ENCODE measurements at regions not wholly inside any gene's neighbourhood (a gene's known extent, or its start where the extent isn't known, plus 50 kb on each side); places are given as distances from the start of the nearest gene placed in this dataset.

- no peak for DNase-seq
Observed at GRCh38 chr2:46829231-46829995, 86.2 kb downstream of the MCFD2 start.

GRCh38 chr2:46828491-46829230 is 86.9 kb downstream of the MCFD2 start:
- DNase-seq, result no peak

GRCh38 chr2:46828135-46828438 is 87.5 kb downstream of the MCFD2 start:
- DNase-seq, result no peak

- DNase-seq, result no peak
Observed at GRCh38 chr2:46827274-46828134, 88.1 kb downstream of the MCFD2 start.

- DNase-seq, result no peak
Observed at GRCh38 chr2:46826569-46827245, 88.9 kb downstream of the MCFD2 start.

- no peak for DNase-seq
Observed at GRCh38 chr2:46825939-46826568, 89.6 kb downstream of the MCFD2 start.

GRCh38 chr2:46825231-46825938 is 90.2 kb downstream of the MCFD2 start:
- no peak for DNase-seq

- DNase-seq, result no peak
Observed at GRCh38 chr2:46824611-46825010, 91.0 kb downstream of the MCFD2 start.

GRCh38 chr2:46821600-46821999 is 94.0 kb downstream of the MCFD2 start:
- no peak for DNase-seq

GRCh38 chr2:46818819-46819218 is 96.8 kb downstream of the MCFD2 start:
- DNase-seq, result no peak

- DNase-seq, result no peak
Observed at GRCh38 chr2:46818141-46818621, 97.4 kb downstream of the MCFD2 start.

- no peak for DNase-seq
Observed at GRCh38 chr2:46816846-46817726, 98.5 kb downstream of the MCFD2 start.

- DNase-seq, result no peak
Observed at GRCh38 chr2:46816151-46816845, 99.3 kb downstream of the MCFD2 start.

GRCh38 chr2:46815121-46815802 is 100.3 kb downstream of the MCFD2 start:
- no peak for DNase-seq

- no peak for DNase-seq
Observed at GRCh38 chr2:46814160-46814961, 101.2 kb downstream of the MCFD2 start.

- no peak for DNase-seq
Observed at GRCh38 chr2:46813680-46814079, 101.9 kb downstream of the MCFD2 start.

- DNase-seq, result no peak
Observed at GRCh38 chr2:46813020-46813415, 102.6 kb downstream of the MCFD2 start.

All from NCI-H1417 (cell line).